ENCODE measurements at regions not wholly inside any gene's neighbourhood (a gene's known extent, or its start where the extent isn't known, plus 50 kb on each side); places are given as distances from the start of the nearest gene placed in this dataset.
"Not testable (repeated sequence)": the region's sequence is repeated elsewhere in the genome, so short reads cannot be mapped to it uniquely, and the experiment has no call there.

- CTCF ChIA-PET; H3K36me3 ChIP-seq (ENCODE audit: control insufficient read depth, insufficient read depth, low read length); ATAC-seq (ENCODE audit: low read depth); H4K5ac ChIP-seq (ENCODE audit: low read depth, low read length); H3K14ac ChIP-seq (replicated peaks; ENCODE audit: low read depth, low read length); H2BK120ac ChIP-seq (ENCODE audit: low read depth, low read length); H3K56ac ChIP-seq (ENCODE audit: extremely low read depth, insufficient read depth, low read length); POLR2A ChIA-PET (ENCODE audit: unreplicated experiment); H3K27me3 ChIP-seq (ENCODE audit: control insufficient read depth, insufficient read depth, low read length); H3K9me1 ChIP-seq (ENCODE audit: insufficient read depth, low read length); H4K20me1 ChIP-seq (ENCODE audit: insufficient read depth, low read length); DNase-seq; H3K9ac ChIP-seq (ENCODE audit: low read depth, low read length); BruUV-seq (replicated peaks); H3K4ac ChIP-seq (ENCODE audit: low read depth, low read length); H3K4me3 ChIP-seq (ENCODE audit: insufficient read depth, low read depth, low read length); intact Hi-C loops (cut with micrococcal nuclease); H2AK5ac ChIP-seq (ENCODE audit: low read depth, low read length); H4K91ac ChIP-seq (ENCODE audit: insufficient read depth, low read depth, low read length); H3K4me2 ChIP-seq (ENCODE audit: low read depth, low read length); H3K27ac ChIP-seq (ENCODE audit: insufficient read depth, low read length); H4K8ac ChIP-seq (ENCODE audit: low read depth in 2 of 2, low read length in 2 of 2); H2BK20ac ChIP-seq (ENCODE audit: low read depth, low read length); H2AK9ac ChIP-seq (replicated peaks; ENCODE audit: low read depth, low read length, poor library complexity); H2AFZ ChIP-seq (replicated peaks; ENCODE audit: low read length, poor library complexity); H3K4me1 ChIP-seq (ENCODE audit: control insufficient read depth, insufficient read depth, low read length); H2BK15ac ChIP-seq (ENCODE audit: low read depth, low read length); H3K79me1 ChIP-seq (ENCODE audit: low read depth in 1 of 2, low read length in 2 of 2); H3K18ac ChIP-seq (ENCODE audit: low read depth, low read length); dilution Hi-C loops (cut with HindIII; ENCODE audit: low sequenced_read_pairs, unreplicated experiment); H3K23ac ChIP-seq (ENCODE audit: low read depth, low read length); H2BK5ac ChIP-seq (ENCODE audit: low read depth, low read length, poor library complexity, severe bottlenecking): not testable (repeated sequence)
- WGBS, 2 experiments (ENCODE audit: extremely low coverage in 2 of 2, insufficient read length in 1 of 2), result 48% methylated on average over 2 of the region's 7 CpGs; no CpG with 5 or more reads in 1 of the 2 experiments
- in situ Hi-C loops (cut with MboI; ENCODE audit: low sequenced_read_pairs), result loop anchor here (10.0 kb wide), 1 partner anchor 147 kb away; no protein-coding TSS in a partner anchor
- peaks cover 18% of the 10 kb centered on the region for H3K9me3 ChIP-seq (ENCODE audit: control insufficient read depth, insufficient read depth, low read length)
Observed at GRCh38 chr15:20207607-20208006, 334.0 kb downstream of the GOLGA6L6 start.

- BruUV-seq (replicated peaks); H3K18ac ChIP-seq (ENCODE audit: low read depth, low read length): not testable (repeated sequence)
Observed at GRCh38 chr15:20207198-20207597, 334.4 kb downstream of the GOLGA6L6 start.

More at GRCh38 chr15:20207198-20207597, 334.4 kb downstream of the GOLGA6L6 start:
- H3K4me3 ChIP-seq (ENCODE audit: insufficient read depth, low read depth, low read length); H3K9me1 ChIP-seq (ENCODE audit: insufficient read depth, low read length); H2BK15ac ChIP-seq (ENCODE audit: low read depth, low read length); CTCF ChIA-PET; H3K27me3 ChIP-seq (ENCODE audit: control insufficient read depth, insufficient read depth, low read length); H2BK20ac ChIP-seq (ENCODE audit: low read depth, low read length); POLR2A ChIA-PET (ENCODE audit: unreplicated experiment); ATAC-seq (ENCODE audit: low read depth); H4K8ac ChIP-seq (ENCODE audit: low read depth in 2 of 2, low read length in 2 of 2); H3K9ac ChIP-seq (ENCODE audit: low read depth, low read length); DNase-seq; H3K27ac ChIP-seq (ENCODE audit: insufficient read depth, low read length); H3K4me2 ChIP-seq (ENCODE audit: low read depth, low read length); H4K20me1 ChIP-seq (ENCODE audit: insufficient read depth, low read length); H3K79me1 ChIP-seq (ENCODE audit: low read depth in 1 of 2, low read length in 2 of 2); H3K4ac ChIP-seq (ENCODE audit: low read depth, low read length); H3K4me1 ChIP-seq (ENCODE audit: control insufficient read depth, insufficient read depth, low read length); dilution Hi-C loops (cut with HindIII; ENCODE audit: low sequenced_read_pairs, unreplicated experiment); H3K23ac ChIP-seq (ENCODE audit: low read depth, low read length); H3K36me3 ChIP-seq (ENCODE audit: control insufficient read depth, insufficient read depth, low read length); H2BK5ac ChIP-seq (ENCODE audit: low read depth, low read length, poor library complexity, severe bottlenecking); H2AK5ac ChIP-seq (ENCODE audit: low read depth, low read length); H4K5ac ChIP-seq (ENCODE audit: low read depth, low read length); H3K14ac ChIP-seq (replicated peaks; ENCODE audit: low read depth, low read length); H2AFZ ChIP-seq (replicated peaks; ENCODE audit: low read length, poor library complexity); H2BK120ac ChIP-seq (ENCODE audit: low read depth, low read length); H4K91ac ChIP-seq (ENCODE audit: insufficient read depth, low read depth, low read length); intact Hi-C loops (cut with micrococcal nuclease); H3K56ac ChIP-seq (ENCODE audit: extremely low read depth, insufficient read depth, low read length); H2AK9ac ChIP-seq (replicated peaks; ENCODE audit: low read depth, low read length, poor library complexity): not testable (repeated sequence)
- H3K9me3 ChIP-seq (ENCODE audit: control insufficient read depth, insufficient read depth, low read length), result peaks cover 18% of the 10 kb centered on the region
- no CpG with 5 or more reads among the region's 4 CpGs for WGBS, 2 experiments (ENCODE audit: extremely low coverage in 2 of 2, insufficient read length in 1 of 2)
- in situ Hi-C loops (cut with MboI; ENCODE audit: low sequenced_read_pairs), result loop anchor here (10.0 kb wide), 1 partner anchor 148 kb away; no protein-coding TSS in a partner anchor
